Activated T-cell treated with anti-CD3 and anti-CD28 coated beads, Interleukin-2, amount 50 U/mL, for 24 hours (primary cell): ENCODE measurements at regions not wholly inside any gene's neighbourhood (a gene's known extent, or its start where the extent isn't known, plus 50 kb on each side); places are given as distances from the start of the nearest gene placed in this dataset.

Experiments
- DNase-seq: peaks from one replicate; pipeline ENCODE4 v3.0.0-alpha.2; 2020
- H3K27ac Mint-ChIP-seq: 2 replicates; pipeline ENCODE4 v1.8.0; 2020; ENCODE audit warnings: mild to moderate bottlenecking, mixed read lengths
- H3K27me3 Mint-ChIP-seq: 2 replicates; pipeline ENCODE4 v1.8.0; 2020; ENCODE audit warnings: mixed read lengths
- H3K36me3 Mint-ChIP-seq: 2 replicates; pipeline ENCODE4 v1.8.0; 2020; ENCODE audit warnings: low read depth, mixed read lengths
- H3K4me1 Mint-ChIP-seq: 2 replicates; pipeline ENCODE4 v1.8.0; 2020; ENCODE audit warnings: low read depth, mixed read lengths
- H3K4me3 Mint-ChIP-seq: 2 replicates; pipeline ENCODE4 v1.8.0; 2020; ENCODE audit warnings: mild to moderate bottlenecking, moderate library complexity, mixed read lengths
- H3K9me3 Mint-ChIP-seq: 2 replicates; pipeline ENCODE4 v1.8.0; 2020; ENCODE audit warnings: mixed read lengths

- no peak for DNase-seq
These were observed 61.4 kb upstream of the TARBP1 start for GRCh38 chr1:234540404-234540762.

GRCh38 chr1:234539666-234540403, 60.9 kb upstream of the TARBP1 start:
- Mint-ChIP-seq H3K4me1 (peaks cover 19% of the 10 kb centered on the region), H3K9me3 (no peaks in the 10 kb centered on the region), H3K4me3 (no peak overlapping the region), H3K27me3 (no peaks in the 10 kb centered on the region), H3K27ac (no peak overlapping the region), H3K36me3 (no peaks in the 10 kb centered on the region)
- no peak for DNase-seq

More at GRCh38 chr1:234540404-234540762, 61.4 kb upstream of the TARBP1 start:
- Mint-ChIP-seq H3K27ac (no peak overlapping the region), H3K27me3 (no peaks in the 10 kb centered on the region), H3K9me3 (no peaks in the 10 kb centered on the region), H3K4me1 (peaks cover 24% of the 10 kb centered on the region), H3K36me3 (no peaks in the 10 kb centered on the region), H3K4me3 (no peak overlapping the region)

GRCh38 chr1:234538930-234539649, 60.1 kb upstream of the TARBP1 start:
- Mint-ChIP-seq H3K4me3 (no peak overlapping the region), H3K4me1 (peaks cover 12% of the 10 kb centered on the region), H3K27ac (no peak overlapping the region), H3K36me3 (no peaks in the 10 kb centered on the region), H3K9me3 (no peaks in the 10 kb centered on the region), H3K27me3 (no peaks in the 10 kb centered on the region)
- DNase-seq = no peak

DNA sequence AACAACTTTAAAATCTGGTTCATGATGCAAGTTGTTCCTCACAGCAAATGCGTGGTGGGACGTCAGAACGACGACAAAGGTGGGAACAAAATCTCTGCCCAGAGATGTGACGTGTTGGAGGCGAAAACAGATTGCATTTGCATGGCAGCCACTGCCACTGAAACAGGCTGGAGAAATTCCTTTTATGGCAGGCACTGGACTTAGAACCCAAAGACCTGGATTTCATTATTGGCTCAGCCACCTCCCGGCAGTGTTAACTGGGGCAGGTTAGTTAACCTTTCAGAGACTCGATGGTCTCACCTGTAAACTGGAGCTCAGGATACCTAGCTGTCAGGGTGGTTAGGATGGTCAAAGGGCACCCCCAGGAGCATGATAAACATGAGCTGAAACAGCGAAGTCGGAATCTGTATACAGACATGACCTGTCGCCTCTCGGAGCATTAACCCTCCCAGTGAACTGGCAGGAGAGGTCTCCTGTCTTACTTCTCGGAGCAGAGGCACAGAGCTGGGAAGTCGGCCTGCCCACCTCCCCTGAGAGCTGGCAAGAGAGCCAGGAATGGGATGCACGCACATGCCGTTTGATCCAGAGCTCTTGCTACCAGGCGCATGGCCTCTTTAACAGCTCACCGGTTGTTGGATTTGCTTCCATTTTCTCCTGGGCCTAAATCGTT, 59.2 kb upstream of the TARBP1 start:
- no peak overlapping the region for H3K27ac Mint-ChIP-seq
- H3K36me3 Mint-ChIP-seq = no peaks in the 10 kb centered on the region
- H3K4me3 Mint-ChIP-seq = no peak overlapping the region
- H3K27me3 Mint-ChIP-seq = no peaks in the 10 kb centered on the region
- no peak for DNase-seq
- peaks cover 3% of the 10 kb centered on the region for H3K4me1 Mint-ChIP-seq
- H3K9me3 Mint-ChIP-seq = no peaks in the 10 kb centered on the region

DNA sequence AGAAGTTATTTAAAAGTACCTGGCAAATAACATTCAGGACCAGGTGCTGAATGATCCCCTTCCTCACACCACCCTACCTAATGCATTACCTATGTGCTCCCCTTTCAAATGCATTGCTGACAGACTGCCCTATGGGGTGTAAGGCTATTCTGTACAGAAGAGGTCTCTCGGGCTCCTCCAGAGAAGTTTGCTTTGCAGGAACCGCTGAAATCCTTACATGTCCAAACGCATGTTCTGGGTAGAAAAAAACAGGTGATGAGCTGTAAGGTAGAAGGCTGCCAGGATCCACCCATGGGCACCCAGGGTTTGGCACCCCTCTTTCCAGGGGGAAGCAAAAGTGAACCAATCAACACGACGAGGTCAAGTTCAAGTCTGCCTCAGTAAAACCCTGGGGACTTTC, 58.3 kb upstream of the TARBP1 start:
- H3K9me3 Mint-ChIP-seq = no peaks in the 10 kb centered on the region
- H3K27me3 Mint-ChIP-seq = no peaks in the 10 kb centered on the region
- no peak for DNase-seq
- H3K4me3 Mint-ChIP-seq = no peak overlapping the region
- H3K4me1 Mint-ChIP-seq = peaks cover 2% of the 10 kb centered on the region
- H3K27ac Mint-ChIP-seq = no peak overlapping the region
- no peaks in the 10 kb centered on the region for H3K36me3 Mint-ChIP-seq

DNA sequence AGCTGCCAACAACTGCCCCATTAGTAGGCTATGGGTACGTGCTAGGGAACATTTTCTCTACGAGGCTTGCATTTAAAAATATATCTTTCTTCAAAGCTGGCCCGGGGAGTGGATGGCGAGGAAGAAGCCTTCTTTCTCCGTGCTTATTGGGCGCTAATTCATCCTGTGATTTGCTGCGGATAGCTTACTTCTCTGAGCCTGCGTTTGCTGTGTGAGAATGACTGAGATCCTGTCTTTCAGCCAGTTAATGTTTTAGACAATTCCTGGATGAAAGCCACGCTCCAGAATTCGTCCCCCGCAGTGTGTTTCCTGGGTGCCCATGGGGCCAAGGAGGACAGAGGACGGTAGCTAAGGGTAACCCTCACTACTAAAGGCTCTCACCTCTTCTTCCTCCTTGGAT, 57.8 kb upstream of the TARBP1 start:
- H3K27ac Mint-ChIP-seq = no peak overlapping the region
- H3K4me3 Mint-ChIP-seq = no peak overlapping the region
- H3K9me3 Mint-ChIP-seq = no peaks in the 10 kb centered on the region
- no peak for DNase-seq
- H3K27me3 Mint-ChIP-seq = no peaks in the 10 kb centered on the region
- H3K4me1 Mint-ChIP-seq = peaks cover 2% of the 10 kb centered on the region
- H3K36me3 Mint-ChIP-seq = no peaks in the 10 kb centered on the region

GRCh38 chr1:234535763-234536515, 57.0 kb upstream of the TARBP1 start:
- no peak overlapping the region for H3K4me3 Mint-ChIP-seq
- no peaks in the 10 kb centered on the region for H3K9me3 Mint-ChIP-seq
- H3K4me1 Mint-ChIP-seq = no peaks in the 10 kb centered on the region
- no peaks in the 10 kb centered on the region for H3K27me3 Mint-ChIP-seq
- no peak for DNase-seq
- no peaks in the 10 kb centered on the region for H3K36me3 Mint-ChIP-seq
- H3K27ac Mint-ChIP-seq = no peak overlapping the region

GRCh38 chr1:234535218-234535617, 56.2 kb upstream of the TARBP1 start:
- no peaks in the 10 kb centered on the region for H3K4me1 Mint-ChIP-seq

GRCh38 chr1:234533975-234534876, 55.2 kb upstream of the TARBP1 start:
- Mint-ChIP-seq H3K4me1 (peaks cover 3% of the 10 kb centered on the region), H3K27me3 (no peaks in the 10 kb centered on the region), H3K4me3 (no peak overlapping the region), H3K9me3 (no peaks in the 10 kb centered on the region), H3K36me3 (no peaks in the 10 kb centered on the region), H3K27ac (no peak overlapping the region)
- DNase-seq = no peak

More at GRCh38 chr1:234535218-234535617, 56.2 kb upstream of the TARBP1 start:
- Mint-ChIP-seq H3K4me3 (no peak overlapping the region), H3K36me3 (no peaks in the 10 kb centered on the region), H3K27me3 (no peaks in the 10 kb centered on the region), H3K9me3 (no peaks in the 10 kb centered on the region), H3K27ac (no peak overlapping the region)
- no peak for DNase-seq

- no peaks in the 10 kb centered on the region for H3K9me3 Mint-ChIP-seq
- no peak overlapping the region for H3K27ac Mint-ChIP-seq
- no peak overlapping the region for H3K4me3 Mint-ChIP-seq
- peaks cover 8% of the 10 kb centered on the region for H3K27me3 Mint-ChIP-seq
- DNase-seq = no peak
- H3K4me1 Mint-ChIP-seq = peaks cover 3% of the 10 kb centered on the region
- H3K36me3 Mint-ChIP-seq = no peaks in the 10 kb centered on the region
These were observed 54.3 kb upstream of the TARBP1 start for GRCh38 chr1:234533034-234533891.

DNA sequence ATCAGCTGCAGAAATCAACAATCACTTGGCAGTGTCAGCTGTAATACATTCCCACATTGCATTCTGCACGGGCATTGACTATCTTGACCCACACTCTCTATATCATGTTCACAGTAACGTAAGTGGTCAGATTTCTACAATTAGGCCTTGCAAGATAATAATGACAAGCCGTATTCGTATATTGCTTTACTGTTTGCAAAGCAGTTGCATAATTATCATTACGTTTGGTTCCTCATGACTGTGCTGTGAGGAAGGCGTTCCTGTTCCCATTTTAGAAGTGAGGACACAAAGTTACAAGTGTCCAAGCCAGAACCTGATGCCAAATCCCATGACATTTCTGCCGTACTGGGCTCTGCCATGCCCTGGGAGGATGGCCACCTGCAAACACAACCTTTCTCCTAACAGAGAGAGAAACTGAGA, 53.5 kb upstream of the TARBP1 start:
- DNase-seq = no peak
- H3K36me3 Mint-ChIP-seq = no peaks in the 10 kb centered on the region
- no peak overlapping the region for H3K27ac Mint-ChIP-seq
- peaks cover 3% of the 10 kb centered on the region for H3K4me1 Mint-ChIP-seq
- H3K27me3 Mint-ChIP-seq = peaks cover 13% of the 10 kb centered on the region
- no peaks in the 10 kb centered on the region for H3K9me3 Mint-ChIP-seq
- no peak overlapping the region for H3K4me3 Mint-ChIP-seq

DNA sequence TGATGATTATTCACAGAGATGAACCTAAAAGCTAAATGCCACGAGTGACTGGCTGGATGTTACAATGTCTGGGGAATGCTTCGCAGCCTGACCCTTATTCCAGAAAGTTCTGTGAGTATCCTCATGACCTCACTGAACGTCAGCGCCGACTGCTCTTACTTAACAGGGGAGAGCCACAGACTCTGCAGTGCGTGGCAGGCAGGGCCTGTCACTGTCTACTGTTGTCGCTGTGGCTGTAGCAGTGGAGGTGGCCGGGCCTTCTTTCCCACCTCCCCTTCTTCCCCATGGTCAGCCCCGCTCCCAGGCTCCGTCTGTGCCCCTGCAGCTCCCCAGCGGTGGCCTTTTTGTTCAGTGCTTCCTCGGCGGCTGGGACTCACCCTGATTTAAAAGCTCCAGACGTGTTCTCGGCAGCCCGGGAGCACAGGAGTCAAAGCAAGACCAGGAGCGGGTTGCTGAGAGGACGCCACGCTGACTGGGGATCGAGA, 52.2 kb upstream of the TARBP1 start:
- DNase-seq = no peak

GRCh38 chr1:234530672-234531071, 51.7 kb upstream of the TARBP1 start:
- Mint-ChIP-seq H3K36me3 (no peaks in the 10 kb centered on the region), H3K27me3 (peaks cover 24% of the 10 kb centered on the region), H3K4me3 (no peak overlapping the region), H3K4me1 (peaks cover 3% of the 10 kb centered on the region), H3K9me3 (no peaks in the 10 kb centered on the region), H3K27ac (no peak overlapping the region)
- no peak for DNase-seq

More for the DNA sequence above, 52.2 kb upstream of the TARBP1 start:
- H3K4me1 Mint-ChIP-seq = peaks cover 3% of the 10 kb centered on the region
- no peaks in the 10 kb centered on the region for H3K9me3 Mint-ChIP-seq
- H3K27me3 Mint-ChIP-seq = peaks cover 22% of the 10 kb centered on the region
- no peak overlapping the region for H3K4me3 Mint-ChIP-seq
- H3K36me3 Mint-ChIP-seq = no peaks in the 10 kb centered on the region
- H3K27ac Mint-ChIP-seq = no peak overlapping the region
